Transverse colon (tissue), 4 donors: ENCODE measurements at regions not wholly inside any gene's neighbourhood (a gene's known extent, or its start where the extent isn't known, plus 50 kb on each side); places are given as distances from the start of the nearest gene placed in this dataset.

Experiments used
- DNase-seq: peaks from one replicate; pipeline ENCODE4 v3.0.0-alpha.2; 2019
- H3K27ac ChIP-seq, 4 donors: fragments of 200-600 bp; sonication (generic); 2 replicates each; pipeline ENCODE4 v1.5.1; 2016 to 2018; ENCODE audit warnings: inconsistent platforms in 4 of 4
- H3K27me3 ChIP-seq: fragments of 200-600 bp; sonication (generic); 2 replicates; pipeline ENCODE4 v1.5.1; 2017; ENCODE audit warnings: inconsistent platforms
- H3K36me3 ChIP-seq, 4 donors: fragments of 200-600 bp; sonication (generic); 2 replicates each; pipeline ENCODE4 v1.5.1; 2017 to 2019; ENCODE audit warnings: inconsistent platforms in 4 of 4
- H3K4me1 ChIP-seq, 4 donors: fragments of 200-600 bp; sonication (generic); 2 replicates each; pipeline ENCODE4 v1.5.1; 2017 to 2020; ENCODE audit warnings: inconsistent platforms in 4 of 4
- H3K4me3 ChIP-seq, 4 donors: fragments of 200-600 bp; sonication (generic); 1 replicate in 1 of 4; 2 replicates in 3 of 4; pipeline versions ENCODE4 v1.5.1 to v1.6.1; 2017 to 2019; ENCODE audit warnings: inconsistent platforms in 4 of 4
- H3K9me3 ChIP-seq, 2 donors: fragments of 200-600 bp; sonication (generic); 2 replicates each; pipeline ENCODE4 v1.5.1; 2017 to 2019; ENCODE audit warnings: inconsistent platforms in 2 of 2
- EP300 ChIP-seq: sonication (generic); formaldehyde crosslinking; IDR thresholded peaks from one replicate; pipeline ENCODE4 v1.6.1; 2017; ENCODE audit warnings: antibody characterized with exemption, low read depth
- POLR2A ChIP-seq: fragments of 450-650 bp; IDR thresholded peaks from one replicate; pipeline ENCODE4 v1.6.1; 2016; ENCODE audit warnings: antibody characterized with exemption, mild to moderate bottlenecking, moderate library complexity
- POLR2AphosphoS5 ChIP-seq, 3 donors: sonication (generic); formaldehyde crosslinking; IDR thresholded peaks; one replicate each; pipeline ENCODE4 v1.6.1; 2016; ENCODE audit warnings: antibody characterized with exemption in 3 of 3
- WGBS, 2 donors: methylation state at CpG; one replicate each; pipeline ENCODE4 v1.1.5; 2018; ENCODE audit warnings: low coverage in 1 of 2; 5-methylcytosine and 5-hydroxymethylcytosine counted together
- in situ Hi-C, 4 donors: fragments of 200-750 bp; cut with MboI; loops; one replicate each; pipeline versions ENCODE4 v1.15.0 to v1.15.1; 2017; ENCODE audit warnings: low sequenced_read_pairs in 3 of 4, low pct_ligation_motif_present in 1 of 4, low pct_unique_long_range_greater_than_20kb in 1 of 4
- intact Hi-C: fragments of 100-400 bp; cut with DNase I; formaldehyde crosslinking; loops from one replicate; pipeline ENCODE4 v1.15.1; 2023; ENCODE audit warnings: low total_unique reads
- TF ChIP-seq, protein P1 (sequence below), 5 experiments: fragments of 200-600 bp in 3 of 5; fragments of 450-650 bp in 2 of 5; sonication (generic) in 3 of 5; IDR thresholded peaks; 1 replicate in 2 of 5; 2 replicates in 3 of 5; pipeline ENCODE4 v1.5.1; 2016 to 2017; ENCODE audit warnings: antibody characterized with exemption in 5 of 5, inconsistent platforms in 3 of 5, mild to moderate bottlenecking in 2 of 5, moderate library complexity in 1 of 5

DNA sequence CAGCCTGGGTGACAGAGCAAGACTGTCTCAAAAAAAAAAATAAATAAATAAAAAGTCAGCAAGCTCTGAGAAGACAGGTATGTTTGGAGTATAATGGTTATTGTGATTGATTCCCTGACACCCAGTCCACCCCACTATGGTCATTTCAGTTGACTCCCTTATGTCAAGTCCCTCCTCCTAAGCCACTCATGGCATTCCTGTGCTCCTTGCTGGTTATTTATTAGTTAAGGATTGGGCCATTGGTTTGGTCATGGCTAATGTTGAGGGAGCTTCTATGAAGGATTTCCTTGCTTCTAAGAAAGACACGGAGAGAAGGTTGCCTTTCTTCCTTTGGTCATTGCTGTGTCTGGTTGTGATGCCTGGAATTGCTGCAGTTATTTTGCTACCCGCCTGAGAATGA, 140.1 kb downstream of the UCHL1 start:
- in situ Hi-C loops (no loop called here), intact Hi-C loops (no loop called here)
- Histone ChIP-seq H3K27ac (no peak overlapping the region), H3K36me3 (no peaks in the 10 kb centered on the region), H3K27me3 (no peaks in the 10 kb centered on the region), H3K4me1 (no peaks in the 10 kb centered on the region), H3K4me3 (no peak overlapping the region), H3K9me3 (no peaks in the 10 kb centered on the region)
- 74 to 81% methylated on average over 2 of the region's 2 CpGs for whole genome bisulfite sequencing, 2 donors
- DNase-seq, result no peak
- TF ChIP-seq POLR2AphosphoS5 (IDR thresholded peaks at IDR 0.05) (no peak), EP300 (no peak), POLR2A (no peak)
- TF ChIP-seq, protein P1, sequence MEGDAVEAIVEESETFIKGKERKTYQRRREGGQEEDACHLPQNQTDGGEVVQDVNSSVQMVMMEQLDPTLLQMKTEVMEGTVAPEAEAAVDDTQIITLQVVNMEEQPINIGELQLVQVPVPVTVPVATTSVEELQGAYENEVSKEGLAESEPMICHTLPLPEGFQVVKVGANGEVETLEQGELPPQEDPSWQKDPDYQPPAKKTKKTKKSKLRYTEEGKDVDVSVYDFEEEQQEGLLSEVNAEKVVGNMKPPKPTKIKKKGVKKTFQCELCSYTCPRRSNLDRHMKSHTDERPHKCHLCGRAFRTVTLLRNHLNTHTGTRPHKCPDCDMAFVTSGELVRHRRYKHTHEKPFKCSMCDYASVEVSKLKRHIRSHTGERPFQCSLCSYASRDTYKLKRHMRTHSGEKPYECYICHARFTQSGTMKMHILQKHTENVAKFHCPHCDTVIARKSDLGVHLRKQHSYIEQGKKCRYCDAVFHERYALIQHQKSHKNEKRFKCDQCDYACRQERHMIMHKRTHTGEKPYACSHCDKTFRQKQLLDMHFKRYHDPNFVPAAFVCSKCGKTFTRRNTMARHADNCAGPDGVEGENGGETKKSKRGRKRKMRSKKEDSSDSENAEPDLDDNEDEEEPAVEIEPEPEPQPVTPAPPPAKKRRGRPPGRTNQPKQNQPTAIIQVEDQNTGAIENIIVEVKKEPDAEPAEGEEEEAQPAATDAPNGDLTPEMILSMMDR (IDR thresholded peaks at IDR 0.05), result no peak

DNA sequence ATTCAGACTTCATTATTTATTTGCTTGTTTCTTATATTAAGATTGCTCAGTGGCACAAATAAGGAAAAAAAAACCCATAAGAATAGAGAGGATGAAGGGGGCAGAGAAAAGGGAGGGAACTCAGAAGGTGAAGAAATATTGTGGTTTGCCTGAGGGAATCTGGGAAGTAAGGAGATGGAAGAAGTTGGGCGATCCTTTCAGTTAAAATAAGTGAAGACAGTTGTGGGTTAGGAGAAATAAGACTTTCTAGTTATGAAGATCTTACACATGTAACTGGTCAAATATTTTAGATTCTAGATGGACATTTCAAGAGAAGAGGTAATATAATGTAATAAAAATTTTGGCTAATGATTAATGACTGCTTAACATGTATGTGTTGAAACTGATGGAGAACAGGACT, 138.7 kb upstream of the LIMCH1 start:
- no peaks in the 10 kb centered on the region for H3K36me3 ChIP-seq
- 79 to 89% methylated on average over 1 of the region's 1 CpG for WGBS, 2 donors
- in situ Hi-C loops, result no loop called here

DNA sequence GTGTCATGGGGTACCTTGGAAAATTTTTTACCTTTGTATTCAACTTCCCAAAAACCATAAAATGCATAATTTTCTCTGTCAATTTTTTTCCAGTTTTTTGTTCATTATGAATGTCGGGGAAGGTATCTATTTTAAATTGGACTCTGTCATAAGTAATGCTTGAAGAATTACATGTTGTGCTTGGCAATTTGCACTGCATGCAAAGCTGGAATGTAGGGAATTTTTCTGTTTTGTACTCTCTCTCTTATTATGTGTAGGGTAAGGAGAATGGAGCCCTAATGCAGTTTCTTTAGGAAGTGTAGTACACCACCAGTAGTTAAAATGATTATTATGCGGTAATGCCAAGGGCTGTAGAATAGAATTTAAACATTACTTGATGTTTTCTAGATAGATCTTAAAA, 137.7 kb upstream of the LIMCH1 start:
- 84 to 91% methylated on average over 2 of the region's 2 CpGs for WGBS, 2 donors
- intact Hi-C loops, result no loop called here
- TF ChIP-seq, protein P1 (IDR thresholded peaks at IDR 0.05), result no peak
- TF ChIP-seq EP300 (no peak), POLR2AphosphoS5 (IDR thresholded peaks at IDR 0.05) (no peak), POLR2A (no peak)

More for the DNA sequence above, 138.7 kb upstream of the LIMCH1 start:
- Histone ChIP-seq H3K27me3 (no peaks in the 10 kb centered on the region), H3K9me3 (no peaks in the 10 kb centered on the region), H3K4me3 (no peak overlapping the region), H3K27ac (no peak overlapping the region), H3K4me1 (no peaks in the 10 kb centered on the region)
- TF ChIP-seq EP300, result no peak
- no peak for TF ChIP-seq POLR2AphosphoS5 (IDR thresholded peaks at IDR 0.05)
- TF ChIP-seq POLR2A, result no peak
- TF ChIP-seq, protein P1 (IDR thresholded peaks at IDR 0.05), result no peak
- DNase-seq, result no peak
- intact Hi-C loops, result no loop called here

DNA sequence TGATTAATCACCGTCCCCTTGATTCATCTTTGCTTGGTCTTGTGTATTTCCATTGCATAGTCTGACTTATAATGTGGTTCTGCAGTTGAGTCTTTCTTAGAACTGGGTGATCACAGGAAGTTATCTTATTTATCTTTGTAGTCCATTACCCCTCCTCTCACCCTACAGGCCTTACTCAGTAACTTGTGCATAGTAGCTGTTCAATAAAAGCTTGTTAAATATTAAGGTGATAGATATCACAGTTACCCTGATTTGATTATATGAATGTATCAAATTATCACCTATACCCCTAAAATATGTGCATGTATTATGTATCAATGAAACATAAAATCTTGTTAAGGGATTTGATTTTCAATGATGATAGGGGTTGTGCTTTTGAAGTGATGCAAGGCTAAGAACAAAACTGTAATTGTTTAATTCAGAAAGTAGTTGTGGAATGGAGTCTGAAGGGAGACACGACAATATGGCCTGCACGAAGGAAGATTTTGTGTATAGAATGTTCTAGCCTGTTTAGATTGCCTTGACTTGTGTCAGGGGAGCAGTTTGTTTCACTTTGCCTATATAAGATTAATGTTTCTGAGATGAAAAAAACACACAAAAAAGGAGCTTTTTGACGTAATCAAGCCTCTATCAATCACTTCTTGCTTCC, 132.4 kb upstream of the LIMCH1 start:
- in situ Hi-C loops, result no loop called here
- WGBS, 2 donors, result 64 to 76% methylated on average over 4 of the region's 4 CpGs
- no peaks in the 10 kb centered on the region for H3K9me3 ChIP-seq

More for the DNA sequence above, 137.7 kb upstream of the LIMCH1 start:
- Histone ChIP-seq H3K27ac (no peak overlapping the region), H3K4me1 (no peaks in the 10 kb centered on the region), H3K36me3 (no peaks in the 10 kb centered on the region), H3K27me3 (no peaks in the 10 kb centered on the region), H3K4me3 (no peak overlapping the region), H3K9me3 (no peaks in the 10 kb centered on the region)
- in situ Hi-C loops, result no loop called here
- DNase-seq, result no peak

More for the DNA sequence above, 132.4 kb upstream of the LIMCH1 start:
- TF ChIP-seq, protein P1 (IDR thresholded peaks at IDR 0.05), result no peak
- TF ChIP-seq EP300 (no peak), POLR2AphosphoS5 (IDR thresholded peaks at IDR 0.05) (no peak), POLR2A (no peak)
- Histone ChIP-seq H3K36me3 (no peaks in the 10 kb centered on the region), H3K4me3 (no peak overlapping the region), H3K27me3 (no peaks in the 10 kb centered on the region), H3K4me1 (peaks cover 0 to 6% (median 0%) of the 10 kb centered on the region in 4 donors), H3K27ac (no peak overlapping the region)
- intact Hi-C loops, result no loop called here
- DNase-seq, result no peak
